Dendritic cell treated with granulocyte-macrophage colony-stimulating factor and Interleukin-4, amounts not matched to agents 40 ng/mL and 50 ng/mL, for 4 days (primary cell): ENCODE measurements at regions not wholly inside any gene's neighbourhood (a gene's known extent, or its start where the extent isn't known, plus 50 kb on each side); places are given as distances from the start of the nearest gene placed in this dataset.

Experiments
- H3K27ac Mint-ChIP-seq: one replicate; pipeline ENCODE4 v1.8.0; 2022; ENCODE audit warnings: mild to moderate bottlenecking, mixed read lengths
- H3K27me3 Mint-ChIP-seq: one replicate; pipeline ENCODE4 v1.8.0; 2022; ENCODE audit warnings: mild to moderate bottlenecking, mixed read lengths
- H3K36me3 Mint-ChIP-seq: one replicate; pipeline ENCODE4 v1.8.0; 2022; ENCODE audit warnings: low read depth, mixed read lengths
- H3K4me1 Mint-ChIP-seq: one replicate; pipeline ENCODE4 v1.8.0; 2022; ENCODE audit warnings: low read depth, mixed read lengths
- H3K4me3 Mint-ChIP-seq: one replicate; pipeline ENCODE4 v1.8.0; 2022; ENCODE audit warnings: mild to moderate bottlenecking, moderate library complexity, mixed read lengths
- H3K9me3 Mint-ChIP-seq: one replicate; pipeline ENCODE4 v1.8.0; 2022; ENCODE audit warnings: mixed read lengths
- intact Hi-C: fragments of 100-400 bp; cut with micrococcal nuclease; formaldehyde crosslinking; loops from one replicate; pipeline ENCODE4 v1.15.0; 2022

- H3K27ac Mint-ChIP-seq = no peak overlapping the region
- intact Hi-C loops = no loop called here
- no peak overlapping the region for H3K4me3 Mint-ChIP-seq
- H3K9me3 Mint-ChIP-seq = peaks cover 25% of the 10 kb centered on the region
- no peaks in the 10 kb centered on the region for H3K36me3 Mint-ChIP-seq
- no peaks in the 10 kb centered on the region for H3K4me1 Mint-ChIP-seq
- no peaks in the 10 kb centered on the region for H3K27me3 Mint-ChIP-seq
Observed at GRCh38 chr11:106585061-106585460, 433.2 kb downstream of the GUCY1A2 start.

- intact Hi-C loops = no loop called here
- Mint-ChIP-seq H3K4me1 (no peaks in the 10 kb centered on the region), H3K36me3 (no peaks in the 10 kb centered on the region), H3K4me3 (no peak overlapping the region), H3K27ac (no peak overlapping the region), H3K27me3 (no peaks in the 10 kb centered on the region), H3K9me3 (peaks cover 73% of the 10 kb centered on the region)
Observed at GRCh38 chr11:106594751-106595351, 423.4 kb downstream of the GUCY1A2 start.

GRCh38 chr11:106601684-106602297 lies 416.5 kb downstream of the GUCY1A2 start:
- Mint-ChIP-seq H3K36me3 (no peaks in the 10 kb centered on the region), H3K27me3 (no peaks in the 10 kb centered on the region), H3K4me1 (no peaks in the 10 kb centered on the region), H3K9me3 (peaks cover 32% of the 10 kb centered on the region), H3K27ac (no peak overlapping the region), H3K4me3 (no peak overlapping the region)
- intact Hi-C loops = no loop called here

GRCh38 chr11:106608677-106609076 lies 409.6 kb downstream of the GUCY1A2 start:
- intact Hi-C loops = no loop called here
- H3K9me3 Mint-ChIP-seq = peaks cover 28% of the 10 kb centered on the region
- no peak overlapping the region for H3K27ac Mint-ChIP-seq
- no peaks in the 10 kb centered on the region for H3K4me1 Mint-ChIP-seq
- H3K27me3 Mint-ChIP-seq = no peaks in the 10 kb centered on the region
- H3K36me3 Mint-ChIP-seq = no peaks in the 10 kb centered on the region
- no peak overlapping the region for H3K4me3 Mint-ChIP-seq

GRCh38 chr11:106614262-106614661 lies 404.0 kb downstream of the GUCY1A2 start:
- H3K27me3 Mint-ChIP-seq = no peaks in the 10 kb centered on the region
- no peak overlapping the region for H3K4me3 Mint-ChIP-seq
- no peak overlapping the region for H3K27ac Mint-ChIP-seq
- no peaks in the 10 kb centered on the region for H3K36me3 Mint-ChIP-seq
- intact Hi-C loops = no loop called here
- H3K9me3 Mint-ChIP-seq = peaks cover 26% of the 10 kb centered on the region
- no peaks in the 10 kb centered on the region for H3K4me1 Mint-ChIP-seq

GRCh38 chr11:106619320-106619990 lies 398.8 kb downstream of the GUCY1A2 start:
- no peak overlapping the region for H3K27ac Mint-ChIP-seq
- intact Hi-C loops = no loop called here
- no peak overlapping the region for H3K4me3 Mint-ChIP-seq
- H3K4me1 Mint-ChIP-seq = no peaks in the 10 kb centered on the region
- H3K9me3 Mint-ChIP-seq = peaks cover 48% of the 10 kb centered on the region
- H3K36me3 Mint-ChIP-seq = no peaks in the 10 kb centered on the region
- H3K27me3 Mint-ChIP-seq = no peaks in the 10 kb centered on the region

- Mint-ChIP-seq H3K27me3 (no peaks in the 10 kb centered on the region), H3K4me1 (no peaks in the 10 kb centered on the region), H3K4me3 (no peak overlapping the region), H3K27ac (no peak overlapping the region), H3K36me3 (no peaks in the 10 kb centered on the region), H3K9me3 (peaks cover 48% of the 10 kb centered on the region)
- intact Hi-C loops = no loop called here
Observed at GRCh38 chr11:106621484-106621883, 396.8 kb downstream of the GUCY1A2 start.
